ENCODE measurements at regions not wholly inside any gene's neighbourhood (a gene's known extent, or its start where the extent isn't known, plus 50 kb on each side); places are given as distances from the start of the nearest gene placed in this dataset.

- H3K4me3 ChIP-seq (replicated peaks in 1 of 2; ENCODE audit: low read depth in 2 of 2, low read length in 2 of 2) = no peak overlapping the region
- DNase-seq (ENCODE audit: low read depth in 2 of 2) = no peak
- TF ChIP-seq, protein P1, sequence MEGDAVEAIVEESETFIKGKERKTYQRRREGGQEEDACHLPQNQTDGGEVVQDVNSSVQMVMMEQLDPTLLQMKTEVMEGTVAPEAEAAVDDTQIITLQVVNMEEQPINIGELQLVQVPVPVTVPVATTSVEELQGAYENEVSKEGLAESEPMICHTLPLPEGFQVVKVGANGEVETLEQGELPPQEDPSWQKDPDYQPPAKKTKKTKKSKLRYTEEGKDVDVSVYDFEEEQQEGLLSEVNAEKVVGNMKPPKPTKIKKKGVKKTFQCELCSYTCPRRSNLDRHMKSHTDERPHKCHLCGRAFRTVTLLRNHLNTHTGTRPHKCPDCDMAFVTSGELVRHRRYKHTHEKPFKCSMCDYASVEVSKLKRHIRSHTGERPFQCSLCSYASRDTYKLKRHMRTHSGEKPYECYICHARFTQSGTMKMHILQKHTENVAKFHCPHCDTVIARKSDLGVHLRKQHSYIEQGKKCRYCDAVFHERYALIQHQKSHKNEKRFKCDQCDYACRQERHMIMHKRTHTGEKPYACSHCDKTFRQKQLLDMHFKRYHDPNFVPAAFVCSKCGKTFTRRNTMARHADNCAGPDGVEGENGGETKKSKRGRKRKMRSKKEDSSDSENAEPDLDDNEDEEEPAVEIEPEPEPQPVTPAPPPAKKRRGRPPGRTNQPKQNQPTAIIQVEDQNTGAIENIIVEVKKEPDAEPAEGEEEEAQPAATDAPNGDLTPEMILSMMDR (IDR thresholded peaks at IDR 0.05; ENCODE audit: low read depth, low read length) = no peak
Measured at GRCh38 chr13:40241125-40241798, 425.2 kb downstream of the FOXO1 start.

GRCh38 chr13:40243047-40243446 lies 423.4 kb downstream of the FOXO1 start:
- no peak overlapping the region for H3K4me3 ChIP-seq (replicated peaks in 1 of 2; ENCODE audit: low read depth in 2 of 2, low read length in 2 of 2)
- TF ChIP-seq, protein P1 (IDR thresholded peaks at IDR 0.05; ENCODE audit: low read depth, low read length) = no peak
- no peak for DNase-seq (ENCODE audit: low read depth in 2 of 2)

DNA sequence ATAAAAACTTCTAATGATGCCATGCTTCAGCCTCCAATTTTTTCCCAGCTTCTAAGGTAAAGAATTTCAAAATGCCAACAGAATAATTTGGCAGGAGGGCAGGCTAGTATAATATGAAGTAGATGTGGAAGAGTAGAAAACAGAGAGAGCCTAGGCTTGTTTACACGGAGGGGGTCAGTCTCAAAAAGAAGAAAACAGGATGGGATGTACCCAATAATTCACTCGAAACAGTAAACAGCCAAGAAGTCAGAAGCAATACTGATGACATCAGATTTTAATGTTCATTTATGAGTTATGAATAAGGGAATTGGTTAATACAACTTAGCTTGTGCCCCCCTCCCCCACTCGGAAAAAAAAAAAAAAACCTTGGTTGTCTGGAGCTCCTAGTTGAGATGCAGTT lies 422.5 kb downstream of the FOXO1 start:
- TF ChIP-seq, protein P1 (IDR thresholded peaks at IDR 0.05; ENCODE audit: low read depth, low read length) = no peak
- DNase-seq (ENCODE audit: low read depth in 2 of 2) = no peak
- no peak overlapping the region for H3K4me3 ChIP-seq (replicated peaks in 1 of 2; ENCODE audit: low read depth in 2 of 2, low read length in 2 of 2)

DNA sequence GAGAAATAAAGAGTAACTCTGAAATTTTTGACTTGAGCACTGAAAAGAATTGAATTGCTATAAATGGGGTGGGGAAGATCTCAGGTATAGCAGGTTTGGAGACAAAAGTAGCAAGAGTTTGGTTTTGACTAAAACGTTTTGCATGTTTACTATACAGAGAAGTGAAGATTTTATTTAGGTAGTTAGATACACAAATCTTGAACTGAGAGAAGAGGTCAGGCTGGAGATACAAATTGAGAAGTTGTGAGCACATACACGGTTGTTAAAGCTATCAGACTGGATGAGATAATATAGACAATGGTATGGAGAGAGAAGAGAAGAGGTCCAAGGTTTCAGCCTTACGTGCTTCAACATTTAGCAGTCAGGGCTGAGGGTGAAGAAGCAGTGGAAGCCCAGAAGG lies 420.9 kb downstream of the FOXO1 start:
- TF ChIP-seq, protein P1 (IDR thresholded peaks at IDR 0.05; ENCODE audit: low read depth, low read length) = no peak
- DNase-seq (ENCODE audit: low read depth in 2 of 2) = no peak
- H3K4me3 ChIP-seq (replicated peaks in 1 of 2; ENCODE audit: low read depth in 2 of 2, low read length in 2 of 2) = no peak overlapping the region

GRCh38 chr13:40247845-40248244 lies 418.6 kb downstream of the FOXO1 start:
- TF ChIP-seq, protein P1 (IDR thresholded peaks at IDR 0.05; ENCODE audit: low read depth, low read length) = no peak
- peak; percentile 67 to 70 for DNase-seq (ENCODE audit: low read depth in 2 of 2)
- H3K4me3 ChIP-seq (replicated peaks in 1 of 2; ENCODE audit: low read depth in 2 of 2, low read length in 2 of 2) = no peak overlapping the region

DNA sequence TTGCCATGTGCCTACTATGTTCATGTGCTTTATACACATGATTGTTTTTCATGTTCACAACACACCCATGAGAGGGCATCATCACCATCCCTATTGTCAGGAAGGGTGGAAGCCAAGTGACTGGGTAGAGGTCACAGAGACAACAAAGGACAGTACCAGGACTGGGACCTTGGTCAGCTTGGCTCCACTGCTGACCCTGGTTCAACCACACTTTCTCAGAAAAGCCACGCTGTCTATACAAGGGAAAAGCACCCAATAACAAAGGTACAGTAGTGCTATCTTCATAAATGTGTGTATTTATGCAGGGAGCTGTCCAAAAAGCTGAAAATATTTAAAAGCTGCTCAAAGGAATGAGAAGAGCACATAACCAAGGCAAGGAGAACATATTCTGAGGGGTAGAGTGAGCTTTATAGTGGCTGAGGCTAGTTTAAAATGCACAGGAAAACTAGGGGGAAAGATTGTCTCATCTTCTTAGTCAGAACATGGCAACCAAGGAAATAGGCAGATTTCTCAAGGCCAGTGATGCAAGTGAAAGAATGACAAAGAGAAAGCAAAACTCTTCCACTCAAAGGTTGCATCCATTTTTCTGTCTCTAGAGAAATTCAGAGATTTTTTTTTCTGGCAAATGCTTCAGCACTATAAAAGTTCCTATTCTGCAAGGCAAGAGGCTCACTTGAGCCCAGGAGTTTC lies 415.0 kb downstream of the FOXO1 start:
- DNase-seq (ENCODE audit: low read depth in 2 of 2) = peak; percentile 60 to 79
- TF ChIP-seq, protein P1 (IDR thresholded peaks at IDR 0.05; ENCODE audit: low read depth, low read length) = no peak
- H3K4me3 ChIP-seq (replicated peaks in 1 of 2; ENCODE audit: low read depth in 2 of 2, low read length in 2 of 2) = no peak overlapping the region

Measured in cardiac fibroblast (primary cell).